GM19238 (cell line): ENCODE measurements at regions not wholly inside any gene's neighbourhood (a gene's known extent, or its start where the extent isn't known, plus 50 kb on each side); places are given as distances from the start of the nearest gene placed in this dataset.

Source experiments
- DNase-seq: peaks from one replicate; pipeline ENCODE4 v3.0.0; 2011; ENCODE audit warnings: low spot score; ENCODE audit not compliant: insufficient read length

DNA sequence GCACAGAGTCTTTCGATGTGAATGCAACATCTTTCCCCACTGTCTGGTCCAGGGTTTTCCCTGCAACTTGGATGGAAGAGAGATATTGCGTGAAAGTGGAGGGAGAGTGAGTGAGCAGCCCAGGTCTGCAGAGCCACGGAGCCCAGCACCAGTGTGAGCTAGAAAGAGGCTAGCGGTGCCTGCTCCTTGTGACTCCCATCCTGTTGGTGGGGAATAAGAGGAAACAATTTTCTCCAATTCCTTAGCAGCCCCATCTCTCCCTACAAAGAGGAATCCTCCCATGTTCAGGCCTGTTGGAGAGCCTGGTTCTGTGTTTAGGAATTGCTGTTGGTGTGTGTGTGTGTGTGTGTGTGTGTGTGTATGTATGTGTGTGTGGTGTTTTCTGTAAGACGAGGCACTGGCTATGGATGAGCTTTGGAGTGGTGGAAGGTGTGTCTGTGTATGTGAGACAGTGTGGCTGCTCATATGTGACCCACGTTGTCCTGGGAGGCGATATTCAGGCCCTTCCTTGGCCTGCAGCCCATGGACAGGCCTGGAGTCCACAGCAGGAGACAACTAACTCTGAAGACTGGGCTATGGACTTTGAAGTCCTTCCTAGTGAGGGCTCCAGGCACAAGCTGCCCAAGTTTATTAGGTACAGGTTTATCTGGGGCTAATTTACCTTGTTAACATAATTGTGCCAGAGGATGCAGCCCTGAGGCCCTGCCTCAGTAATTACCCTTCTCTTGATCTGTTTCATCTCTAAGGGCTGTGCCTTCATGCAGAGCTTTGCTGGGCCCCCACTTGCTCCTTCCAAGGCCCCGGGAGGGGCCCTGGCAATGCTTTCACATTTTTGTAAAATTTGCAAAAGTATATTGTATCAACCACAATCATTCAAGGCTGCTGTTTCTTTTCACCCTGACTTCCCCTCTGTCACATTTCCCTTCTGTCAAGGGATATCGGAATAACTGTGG is 88.6 kb upstream of the HAAO start:
- no peak for DNase-seq

- DNase-seq = no peak
Observed at GRCh38 chr2:42879913-42880737, 87.7 kb upstream of the HAAO start.

DNA sequence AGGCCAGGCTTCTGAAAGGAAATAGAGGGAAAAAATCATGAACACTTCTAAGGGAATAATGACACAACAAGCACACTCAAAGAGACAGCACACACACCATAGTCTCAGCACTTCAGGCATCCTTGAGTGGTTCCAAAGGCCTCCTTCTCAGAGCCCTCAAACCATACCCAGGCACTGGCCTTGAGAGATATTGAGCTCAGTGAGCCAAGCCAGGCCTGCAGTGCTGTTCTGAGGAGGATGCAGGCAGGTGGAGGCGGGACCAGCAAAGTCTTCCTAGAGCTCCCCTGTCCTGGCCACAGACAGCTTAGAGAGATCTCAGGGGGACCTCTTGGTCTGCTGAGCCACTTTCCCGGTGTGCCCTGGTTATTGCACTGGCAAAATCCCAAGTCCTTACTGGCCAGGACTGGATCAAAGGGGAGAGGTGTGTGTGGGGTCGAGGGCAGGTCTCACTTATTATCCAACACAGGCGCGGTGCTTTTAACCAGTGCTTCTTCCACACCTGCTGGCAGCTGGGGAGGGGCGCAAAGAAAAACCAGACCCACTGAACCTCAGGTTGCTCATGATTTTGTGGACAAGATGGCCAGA is 86.8 kb upstream of the HAAO start:
- DNase-seq = no peak

- DNase-seq = no peak
Observed at GRCh38 chr2:42878581-42878980, 86.2 kb upstream of the HAAO start.

DNA sequence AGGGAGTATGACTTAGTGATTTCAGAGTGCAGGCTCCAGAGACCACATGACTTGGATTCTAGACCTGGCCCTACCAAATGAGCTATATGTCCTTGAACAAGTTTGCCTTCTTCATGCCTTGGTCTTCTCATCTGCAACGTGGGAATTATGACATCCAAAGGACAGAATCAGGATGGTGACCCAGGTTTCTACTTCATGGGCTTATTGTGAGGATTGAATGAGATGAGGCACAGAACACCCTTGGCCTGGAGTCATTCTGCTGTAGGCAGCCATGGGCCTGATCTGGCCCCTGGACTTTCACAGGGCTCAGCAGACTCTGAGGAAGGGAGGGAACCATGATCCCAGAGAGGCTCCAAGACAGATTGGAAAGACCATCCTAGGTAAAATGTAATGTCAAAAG is 85.6 kb upstream of the HAAO start:
- DNase-seq = no peak

- DNase-seq = no peak
Observed at GRCh38 chr2:42877511-42877910, 85.1 kb upstream of the HAAO start.

- no peak for DNase-seq
Observed at GRCh38 chr2:42876326-42876751, 84.0 kb upstream of the HAAO start.

DNA sequence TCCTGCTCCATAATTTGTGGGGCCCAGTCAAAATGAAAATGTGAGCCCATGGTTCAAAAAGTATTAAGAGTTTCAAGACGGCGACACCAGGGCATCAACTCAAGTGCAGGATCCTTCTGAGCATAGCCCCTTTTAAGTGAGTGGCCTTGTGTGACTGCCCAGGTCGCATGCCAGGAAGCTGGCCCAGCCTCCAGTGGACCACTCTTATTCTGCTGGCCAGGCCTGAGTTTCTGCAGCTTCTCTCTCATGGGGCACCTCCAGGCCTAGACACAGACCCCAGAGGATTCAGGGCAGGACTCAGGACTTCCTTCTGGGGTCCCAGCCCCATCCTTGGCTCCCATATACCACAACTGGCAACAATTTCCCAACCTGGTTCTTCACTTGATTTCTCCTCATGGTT is 83.5 kb upstream of the HAAO start:
- DNase-seq = no peak

DNA sequence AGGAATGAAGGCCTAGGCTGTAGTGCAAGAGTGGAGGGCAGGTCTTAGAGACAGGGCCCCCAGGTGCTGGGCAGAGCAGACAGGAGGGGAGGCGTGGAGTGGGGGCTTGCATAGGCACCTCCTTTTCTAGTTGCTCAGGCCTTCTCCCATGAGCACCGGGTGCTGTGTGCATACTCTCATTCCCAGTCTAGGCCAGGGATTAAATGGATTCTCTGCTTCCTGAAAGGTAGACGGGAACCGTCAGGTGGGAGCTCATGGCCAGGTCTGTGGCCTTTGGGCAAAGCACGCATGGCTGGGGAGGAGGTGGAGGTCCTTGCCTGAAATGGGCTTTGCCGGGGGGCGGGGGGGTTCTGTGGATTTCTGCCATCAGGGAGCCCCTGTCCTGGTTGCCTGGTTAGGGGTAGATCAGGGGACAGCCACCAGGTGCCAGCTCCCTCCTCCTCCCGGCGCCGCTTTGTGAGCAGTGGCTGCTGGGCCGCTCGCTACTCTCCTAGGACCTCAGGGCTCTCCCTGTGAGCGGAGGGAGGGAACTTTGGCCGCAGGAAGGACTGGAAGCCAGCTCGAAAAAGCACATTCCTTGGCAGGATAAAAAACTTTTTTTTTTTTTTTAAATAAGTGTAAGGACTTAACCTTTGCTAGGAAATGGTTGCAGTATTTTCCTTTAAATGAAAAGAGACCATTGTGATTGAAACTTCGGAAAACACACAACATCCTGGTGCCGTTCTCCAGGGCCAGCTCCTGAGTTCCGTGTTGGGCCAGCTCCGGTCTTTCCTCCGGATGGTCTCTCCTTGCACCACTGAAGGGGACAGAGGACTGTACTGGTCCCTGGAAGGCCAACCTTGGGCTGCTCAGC is 82.8 kb upstream of the HAAO start:
- no peak for DNase-seq

- DNase-seq = no peak
Observed at GRCh38 chr2:42872721-42873120, 80.3 kb upstream of the HAAO start.

DNA sequence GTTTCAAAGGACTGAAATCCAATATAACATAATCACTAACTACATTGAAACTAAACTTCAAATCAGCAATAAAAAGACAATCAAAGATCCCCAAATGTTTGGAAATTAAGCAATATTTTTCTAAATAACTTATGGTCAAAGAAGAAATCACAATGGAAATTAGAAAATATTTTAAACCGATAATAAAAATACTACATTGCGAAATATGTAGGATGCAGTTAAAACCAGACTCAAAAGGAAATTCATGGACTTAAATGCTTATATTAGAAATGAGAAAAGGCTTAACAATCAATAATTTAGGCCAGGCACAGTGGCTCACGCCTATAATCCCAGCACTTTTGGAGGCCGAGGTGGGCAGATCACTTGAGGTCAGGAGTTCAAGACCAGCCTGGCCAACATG is 79.0 kb upstream of the HAAO start:
- DNase-seq = no peak

DNA sequence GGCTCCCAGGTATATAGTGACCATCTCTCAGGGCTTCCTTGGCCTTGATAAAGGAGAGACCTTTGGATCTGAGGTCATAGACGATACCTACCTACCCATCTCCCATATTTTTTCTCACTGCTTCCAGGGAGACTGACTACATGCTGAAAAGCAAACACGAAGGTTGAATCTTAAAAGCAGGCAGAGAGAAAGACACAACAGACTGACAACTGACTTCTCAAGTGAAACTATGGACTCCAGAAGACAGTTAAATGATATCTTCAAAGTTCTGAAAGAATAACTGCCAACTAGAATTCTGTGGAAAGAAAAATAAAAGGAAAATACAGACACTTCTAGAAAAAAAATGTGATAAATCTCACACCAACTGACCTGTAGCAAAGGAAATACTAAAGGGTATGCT is 76.5 kb upstream of the HAAO start:
- DNase-seq = no peak

- DNase-seq = no peak
Observed at GRCh38 chr2:42868096-42868495, 75.7 kb upstream of the HAAO start.

DNA sequence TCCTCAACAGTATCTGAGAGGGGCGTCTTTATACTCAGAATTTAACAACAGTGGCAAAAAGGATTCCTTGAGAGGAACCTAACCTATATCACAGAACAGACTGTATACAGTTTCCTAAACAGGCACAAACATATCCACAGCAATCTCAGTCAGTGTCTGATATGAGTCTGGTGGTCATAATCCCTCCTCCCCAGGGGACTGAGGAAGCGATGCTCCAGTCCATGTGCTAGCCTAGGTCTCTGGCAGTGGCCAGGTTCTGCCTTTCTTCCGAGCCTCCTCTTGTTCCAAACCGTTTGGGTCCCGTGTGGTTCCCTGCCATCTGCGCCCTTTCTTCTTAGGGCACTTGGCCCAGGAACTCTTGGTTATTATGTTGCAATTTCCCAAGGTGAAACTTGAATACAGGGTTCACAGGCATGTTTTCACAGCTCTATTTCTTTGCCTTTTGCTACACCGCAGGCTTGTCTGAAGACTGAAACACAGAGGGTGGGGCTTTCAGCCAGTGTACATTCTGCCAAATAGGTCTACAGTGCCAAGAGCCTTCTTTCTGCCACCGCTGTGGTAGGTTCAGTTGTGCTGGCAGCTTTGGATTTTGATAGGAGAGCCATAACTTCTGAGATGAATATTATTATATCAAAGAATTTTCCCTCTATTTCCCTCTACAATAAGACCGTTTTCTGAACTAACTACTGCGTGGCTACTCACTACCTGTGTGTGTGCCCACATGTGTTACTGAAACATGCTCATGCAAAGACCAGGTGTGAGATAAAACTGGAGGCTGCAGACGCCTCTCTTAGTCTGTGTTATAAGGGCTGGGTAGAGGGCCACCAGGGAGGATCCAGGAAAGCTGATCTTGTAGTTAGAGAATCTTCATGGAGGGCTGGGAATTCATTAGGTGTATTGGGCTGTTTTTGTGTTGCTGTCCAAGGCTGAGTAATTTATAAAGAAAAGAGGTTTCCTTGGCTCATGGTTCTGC is 75.0 kb upstream of the HAAO start:
- DNase-seq = no peak

DNA sequence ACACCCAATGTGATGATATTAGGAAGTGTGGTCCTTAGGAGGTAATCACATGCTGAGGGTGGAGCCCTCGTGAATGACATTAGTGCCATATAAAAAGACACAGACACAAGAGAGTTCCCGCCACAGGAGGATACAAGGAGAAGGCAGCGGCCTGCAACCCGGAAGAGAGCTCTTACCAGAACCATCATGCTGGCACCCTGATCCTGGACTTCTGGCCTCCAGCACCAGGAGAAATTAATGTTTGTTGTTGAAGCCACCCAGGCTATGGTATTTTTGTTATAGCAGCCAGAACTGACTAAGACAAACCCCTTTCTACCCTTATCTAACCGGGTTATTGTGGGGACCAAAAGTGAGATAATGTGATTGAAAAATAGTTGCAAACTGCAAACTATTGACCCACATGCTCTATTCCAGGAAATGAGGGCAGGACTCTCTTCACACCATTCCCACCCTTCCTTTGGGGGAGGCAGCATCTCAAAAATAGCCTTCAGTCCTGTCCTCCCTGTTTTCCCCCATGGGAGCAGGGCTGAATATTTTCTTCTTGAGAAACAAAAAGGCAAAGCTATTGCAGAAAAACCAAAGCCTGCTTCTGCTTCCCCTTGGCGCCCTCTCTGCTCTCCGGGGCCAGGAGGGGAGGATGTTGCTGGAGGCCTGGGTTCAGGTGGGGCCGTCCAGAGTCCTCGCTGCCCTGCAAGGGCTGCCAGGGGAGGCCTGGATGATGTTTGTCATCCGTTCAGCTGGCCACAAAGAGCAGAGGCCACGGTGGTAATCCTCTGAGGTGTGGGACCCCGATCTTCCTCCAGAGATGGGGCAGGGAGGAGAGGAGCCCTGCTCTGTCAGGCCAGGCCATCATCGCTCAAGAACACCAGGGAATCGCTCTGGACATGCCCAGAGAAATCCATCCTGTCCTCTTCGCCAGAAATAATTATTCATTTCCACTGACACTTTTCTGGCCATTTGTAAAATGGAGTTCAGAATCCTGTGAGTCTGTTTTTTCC is 73.8 kb upstream of the HAAO start:
- no peak for DNase-seq

- no peak for DNase-seq
Observed at GRCh38 chr2:42864641-42865280, 72.4 kb upstream of the HAAO start.

- no peak for DNase-seq
Observed at GRCh38 chr2:42864222-42864621, 71.8 kb upstream of the HAAO start.

- DNase-seq = no peak
Observed at GRCh38 chr2:42863751-42864150, 71.4 kb upstream of the HAAO start.
